Mesothelial cell of epicardium (in vitro differentiated cells): ENCODE measurements at regions not wholly inside any gene's neighbourhood (a gene's known extent, or its start where the extent isn't known, plus 50 kb on each side); places are given as distances from the start of the nearest gene placed in this dataset.

Experiments used
- DNase-seq, 2 experiments: peaks; one replicate each; pipeline ENCODE4 v3.0.0; 2021; ENCODE audit warnings: low spot score in 2 of 2; ENCODE audit not compliant: unreplicated experiment in 2 of 2
- H3K27ac Mint-ChIP-seq: 2 replicates; pipeline ENCODE4 v1.8.0; 2021; ENCODE audit warnings: mixed read lengths
- H3K27me3 Mint-ChIP-seq: 2 replicates; pipeline ENCODE4 v1.8.0; 2021; ENCODE audit warnings: low read depth, mixed read lengths
- H3K36me3 Mint-ChIP-seq: 2 replicates; pipeline ENCODE4 v1.8.0; 2021; ENCODE audit warnings: mixed read lengths
- H3K4me1 Mint-ChIP-seq: 2 replicates; pipeline ENCODE4 v1.8.0; 2021; ENCODE audit warnings: mixed read lengths
- H3K4me3 Mint-ChIP-seq: 2 replicates; pipeline ENCODE4 v1.8.0; 2021; ENCODE audit warnings: mild to moderate bottlenecking, moderate library complexity, mixed read lengths
- H3K9me3 Mint-ChIP-seq: 2 replicates; pipeline ENCODE4 v1.8.0; 2021; ENCODE audit warnings: mixed read lengths
- CTCF ChIP-seq: fragments of 200-600 bp; sonication (generic); IDR thresholded peaks from one replicate; pipeline ENCODE4 v1.5.0; 2021; ENCODE audit warnings: antibody characterized with exemption; ENCODE audit not compliant: unreplicated experiment

- Mint-ChIP-seq H3K36me3 (no peaks in the 10 kb centered on the region), H3K9me3 (no peaks in the 10 kb centered on the region), H3K27me3 (peaks cover 56% of the 10 kb centered on the region), H3K4me3 (no peak overlapping the region), H3K4me1 (no peaks in the 10 kb centered on the region), H3K27ac (no peak overlapping the region)
- DNase-seq, result no peak
- no peak for TF ChIP-seq CTCF
Observed at GRCh38 chr20:20993372-20993771, 112.8 kb downstream of the LINC00237 start.

GRCh38 chr20:20992686-20993360 is 113.3 kb downstream of the LINC00237 start:
- TF ChIP-seq CTCF, result no peak
- Mint-ChIP-seq H3K4me1 (no peaks in the 10 kb centered on the region), H3K27me3 (peaks cover 54% of the 10 kb centered on the region), H3K9me3 (no peaks in the 10 kb centered on the region), H3K36me3 (no peaks in the 10 kb centered on the region), H3K27ac (no peak overlapping the region), H3K4me3 (no peak overlapping the region)
- no peak for DNase-seq

- Mint-ChIP-seq H3K9me3 (no peaks in the 10 kb centered on the region), H3K27me3 (peaks cover 54% of the 10 kb centered on the region), H3K36me3 (no peaks in the 10 kb centered on the region), H3K27ac (no peak overlapping the region), H3K4me3 (no peak overlapping the region), H3K4me1 (no peaks in the 10 kb centered on the region)
- no peak for TF ChIP-seq CTCF
- no peak for DNase-seq
Observed at GRCh38 chr20:20992277-20992676, 113.9 kb downstream of the LINC00237 start.

- H3K9me3 Mint-ChIP-seq, result no peaks in the 10 kb centered on the region
- DNase-seq, result no peak
- TF ChIP-seq CTCF, result no peak
- H3K4me1 Mint-ChIP-seq, result no peaks in the 10 kb centered on the region
- peaks cover 44% of the 10 kb centered on the region for H3K27me3 Mint-ChIP-seq
- H3K4me3 Mint-ChIP-seq, result no peak overlapping the region
- H3K36me3 Mint-ChIP-seq, result no peaks in the 10 kb centered on the region
- H3K27ac Mint-ChIP-seq, result no peak overlapping the region
Observed at GRCh38 chr20:20989081-20989480, 117.1 kb downstream of the LINC00237 start.

- Mint-ChIP-seq H3K27ac (no peak overlapping the region), H3K4me1 (no peaks in the 10 kb centered on the region), H3K9me3 (peaks cover 24% of the 10 kb centered on the region), H3K27me3 (peaks cover 11% of the 10 kb centered on the region), H3K36me3 (no peaks in the 10 kb centered on the region), H3K4me3 (no peak overlapping the region)
- no peak for DNase-seq
- no peak for TF ChIP-seq CTCF
Observed at GRCh38 chr20:20979934-20980333, 126.2 kb downstream of the LINC00237 start.

GRCh38 chr20:20977786-20978185 is 128.4 kb downstream of the LINC00237 start:
- TF ChIP-seq CTCF, result no peak
- H3K27me3 Mint-ChIP-seq, result peaks cover 9% of the 10 kb centered on the region
- no peaks in the 10 kb centered on the region for H3K36me3 Mint-ChIP-seq
- H3K4me3 Mint-ChIP-seq, result no peak overlapping the region
- no peak overlapping the region for H3K27ac Mint-ChIP-seq
- DNase-seq, result no peak
- H3K4me1 Mint-ChIP-seq, result no peaks in the 10 kb centered on the region
- peaks cover 24% of the 10 kb centered on the region for H3K9me3 Mint-ChIP-seq
